ENCODE measurements at regions not wholly inside any gene's neighbourhood (a gene's known extent, or its start where the extent isn't known, plus 50 kb on each side); places are given as distances from the start of the nearest gene placed in this dataset.

DNA sequence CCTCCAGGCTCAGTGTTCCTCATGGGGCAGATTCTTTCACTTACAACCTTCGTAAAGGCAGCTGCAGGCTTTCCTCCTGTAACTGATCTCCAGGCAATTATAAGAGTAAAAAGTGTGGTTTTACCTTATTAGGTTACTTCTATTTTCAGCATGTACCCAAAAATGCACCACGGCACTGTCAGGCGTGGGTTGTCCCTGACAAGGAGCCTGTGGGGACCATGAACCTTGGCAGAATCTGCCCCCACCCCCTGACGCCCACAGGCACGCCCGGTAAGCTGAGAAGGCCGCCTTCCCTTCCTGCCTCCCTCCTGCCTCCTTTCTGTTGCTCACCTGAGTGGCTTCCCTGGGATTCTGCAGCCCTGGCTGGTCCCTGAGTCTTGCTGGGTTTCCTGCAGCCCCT lies 1383.3 kb downstream of the TBC1D22A start:
- Histone ChIP-seq H3K9ac (ENCODE audit: low read depth in 1 of 2, low read length in 2 of 2) (no peak overlapping the region), H3K9me3 (ENCODE audit: control insufficient read depth in 2 of 2, low read length in 2 of 2) (no peaks in the 10 kb centered on the region), H3K4me1 (ENCODE audit: control insufficient read depth in 2 of 2, insufficient read depth in 2 of 2, low read length in 2 of 2) (no peaks in the 10 kb centered on the region), H3K36me3 (ENCODE audit: control insufficient read depth in 2 of 2, insufficient read depth in 2 of 2, low read length in 2 of 2) (no peaks in the 10 kb centered on the region), H3K4me3 (ENCODE audit: low read length in 2 of 2) (no peak overlapping the region), H3K27me3 (ENCODE audit: control insufficient read depth in 2 of 2, insufficient read depth in 2 of 2, low read length in 2 of 2) (peaks cover 7% of the 10 kb centered on the region in 2 donors), H3K27ac (ENCODE audit: low read depth in 2 of 2, low read length in 2 of 2) (no peak overlapping the region)

DNA sequence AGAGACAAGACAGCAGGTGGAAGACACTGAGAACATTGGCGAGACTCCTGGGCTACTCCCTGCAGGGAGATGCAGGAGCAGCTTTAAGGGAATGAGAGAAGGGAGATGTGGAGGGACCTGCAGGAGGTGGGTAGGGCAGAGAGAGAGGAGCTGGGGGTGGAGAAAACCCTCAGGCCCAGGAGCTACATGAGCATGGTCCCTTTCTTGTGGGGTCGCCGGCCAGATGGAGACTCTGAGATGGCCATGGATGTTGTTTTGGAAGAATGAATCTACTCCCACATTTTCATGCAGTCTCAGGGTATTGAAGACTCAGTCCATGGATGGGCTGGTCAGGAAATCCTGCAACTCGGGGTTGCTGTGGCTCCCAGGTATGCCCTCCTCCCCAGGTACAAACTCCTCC lies 1381.9 kb downstream of the TBC1D22A start:
- H3K9me3 ChIP-seq (ENCODE audit: control insufficient read depth in 2 of 2, low read length in 2 of 2), result no peaks in the 10 kb centered on the region
- no peaks in the 10 kb centered on the region for H3K36me3 ChIP-seq (ENCODE audit: control insufficient read depth in 2 of 2, insufficient read depth in 2 of 2, low read length in 2 of 2)
- H3K9ac ChIP-seq (ENCODE audit: low read depth in 1 of 2, low read length in 2 of 2), result no peak overlapping the region
- H3K27me3 ChIP-seq (ENCODE audit: control insufficient read depth in 2 of 2, insufficient read depth in 2 of 2, low read length in 2 of 2), result peaks cover 7% of the 10 kb centered on the region in 2 donors
- H3K4me1 ChIP-seq (ENCODE audit: control insufficient read depth in 2 of 2, insufficient read depth in 2 of 2, low read length in 2 of 2), result no peaks in the 10 kb centered on the region
- no peak overlapping the region for H3K27ac ChIP-seq (ENCODE audit: low read depth in 2 of 2, low read length in 2 of 2)
- no peak overlapping the region for H3K4me3 ChIP-seq (ENCODE audit: low read length in 2 of 2)

DNA sequence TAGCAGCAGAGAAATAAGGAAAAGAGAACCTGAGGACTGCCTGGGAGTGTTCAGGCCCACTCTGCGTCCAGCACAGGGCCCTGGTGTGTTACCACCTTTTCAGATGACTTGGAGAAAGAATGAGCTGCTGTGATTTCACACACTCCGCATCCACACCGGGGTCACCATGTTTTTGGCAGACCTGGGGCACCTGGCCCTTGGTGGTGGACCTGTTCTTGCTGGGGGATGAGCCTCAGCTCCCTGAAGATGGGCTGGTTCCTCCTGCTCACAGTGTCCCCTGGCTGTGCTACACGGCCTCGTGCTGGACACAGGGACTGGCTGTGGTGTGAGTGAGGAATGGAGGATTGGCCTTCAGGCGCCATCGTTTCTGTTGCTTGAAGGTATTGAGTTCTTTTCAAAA lies 1381.4 kb downstream of the TBC1D22A start:
- H3K27me3 ChIP-seq (ENCODE audit: control insufficient read depth in 2 of 2, insufficient read depth in 2 of 2, low read length in 2 of 2), result peaks cover 7 to 10% of the 10 kb centered on the region in 2 donors
- H3K27ac ChIP-seq (ENCODE audit: low read depth in 2 of 2, low read length in 2 of 2), result no peak overlapping the region

DNA sequence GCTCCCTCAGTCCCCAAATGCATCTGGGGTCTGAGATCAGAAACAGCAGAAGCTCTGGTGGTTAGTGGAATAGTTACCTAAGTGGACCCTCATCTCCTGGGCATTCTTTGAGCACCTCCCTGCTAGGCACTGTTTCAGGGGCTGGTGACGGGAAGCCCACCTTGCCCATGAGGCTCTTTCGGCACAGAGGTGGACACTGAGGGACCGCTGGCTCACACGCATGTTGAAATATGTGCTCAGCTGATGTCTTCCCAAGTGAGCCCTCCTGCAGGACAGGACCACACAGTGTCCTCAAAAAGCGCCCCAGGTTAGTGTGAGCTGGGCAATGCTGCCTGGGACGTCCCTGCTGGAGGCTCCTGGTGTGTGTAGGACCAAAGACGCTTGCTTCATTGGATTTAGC lies 1379.9 kb downstream of the TBC1D22A start:
- H3K27ac ChIP-seq (ENCODE audit: low read depth in 2 of 2, low read length in 2 of 2), result no peak overlapping the region
- no peak overlapping the region for H3K9ac ChIP-seq (ENCODE audit: low read depth in 1 of 2, low read length in 2 of 2)
- no peaks in the 10 kb centered on the region for H3K9me3 ChIP-seq (ENCODE audit: control insufficient read depth in 2 of 2, low read length in 2 of 2)
- peaks cover 7 to 9% of the 10 kb centered on the region in 2 donors for H3K27me3 ChIP-seq (ENCODE audit: control insufficient read depth in 2 of 2, insufficient read depth in 2 of 2, low read length in 2 of 2)
- H3K4me3 ChIP-seq (ENCODE audit: low read length in 2 of 2), result no peak overlapping the region
- peaks cover 0 to 5% of the 10 kb centered on the region in 2 donors for H3K4me1 ChIP-seq (ENCODE audit: control insufficient read depth in 2 of 2, insufficient read depth in 2 of 2, low read length in 2 of 2)
- no peaks in the 10 kb centered on the region for H3K36me3 ChIP-seq (ENCODE audit: control insufficient read depth in 2 of 2, insufficient read depth in 2 of 2, low read length in 2 of 2)

More for the DNA sequence above, 1381.4 kb downstream of the TBC1D22A start:
- no peak overlapping the region for H3K4me3 ChIP-seq (ENCODE audit: low read length in 2 of 2)
- H3K4me1 ChIP-seq (ENCODE audit: control insufficient read depth in 2 of 2, insufficient read depth in 2 of 2, low read length in 2 of 2), result no peaks in the 10 kb centered on the region
- no peaks in the 10 kb centered on the region for H3K36me3 ChIP-seq (ENCODE audit: control insufficient read depth in 2 of 2, insufficient read depth in 2 of 2, low read length in 2 of 2)
- no peaks in the 10 kb centered on the region for H3K9me3 ChIP-seq (ENCODE audit: control insufficient read depth in 2 of 2, low read length in 2 of 2)
- H3K9ac ChIP-seq (ENCODE audit: low read depth in 1 of 2, low read length in 2 of 2), result no peak overlapping the region

DNA sequence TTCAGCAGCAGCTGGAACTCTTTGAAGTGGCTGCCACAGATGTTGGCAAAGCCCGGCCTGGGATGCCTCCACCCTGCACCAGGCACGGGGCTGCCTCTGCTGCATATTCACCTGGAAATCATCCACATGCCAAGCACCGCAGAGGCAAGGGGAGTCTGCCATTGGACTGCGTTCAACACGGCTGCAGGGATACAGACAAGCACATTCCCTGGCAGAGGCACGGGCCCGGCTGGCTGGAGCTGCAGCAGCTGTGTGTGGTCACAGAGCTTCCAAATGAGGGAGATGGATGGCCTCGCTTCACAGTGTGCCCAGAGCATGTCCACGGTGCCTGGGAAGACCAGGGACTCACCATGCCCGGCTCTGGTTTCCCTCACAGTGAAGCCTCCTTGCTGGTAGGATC lies 1378.9 kb downstream of the TBC1D22A start:
- H3K36me3 ChIP-seq (ENCODE audit: control insufficient read depth in 2 of 2, insufficient read depth in 2 of 2, low read length in 2 of 2), result no peaks in the 10 kb centered on the region
- H3K27ac ChIP-seq (ENCODE audit: low read depth in 2 of 2, low read length in 2 of 2), result no peak overlapping the region
- H3K4me3 ChIP-seq (ENCODE audit: low read length in 2 of 2), result no peak overlapping the region
- H3K9ac ChIP-seq (ENCODE audit: low read depth in 1 of 2, low read length in 2 of 2), result no peak overlapping the region
- no peaks in the 10 kb centered on the region for H3K9me3 ChIP-seq (ENCODE audit: control insufficient read depth in 2 of 2, low read length in 2 of 2)
- H3K4me1 ChIP-seq (ENCODE audit: control insufficient read depth in 2 of 2, insufficient read depth in 2 of 2, low read length in 2 of 2), result peaks cover 0 to 5% of the 10 kb centered on the region in 2 donors
- peaks cover 7 to 9% of the 10 kb centered on the region in 2 donors for H3K27me3 ChIP-seq (ENCODE audit: control insufficient read depth in 2 of 2, insufficient read depth in 2 of 2, low read length in 2 of 2)

DNA sequence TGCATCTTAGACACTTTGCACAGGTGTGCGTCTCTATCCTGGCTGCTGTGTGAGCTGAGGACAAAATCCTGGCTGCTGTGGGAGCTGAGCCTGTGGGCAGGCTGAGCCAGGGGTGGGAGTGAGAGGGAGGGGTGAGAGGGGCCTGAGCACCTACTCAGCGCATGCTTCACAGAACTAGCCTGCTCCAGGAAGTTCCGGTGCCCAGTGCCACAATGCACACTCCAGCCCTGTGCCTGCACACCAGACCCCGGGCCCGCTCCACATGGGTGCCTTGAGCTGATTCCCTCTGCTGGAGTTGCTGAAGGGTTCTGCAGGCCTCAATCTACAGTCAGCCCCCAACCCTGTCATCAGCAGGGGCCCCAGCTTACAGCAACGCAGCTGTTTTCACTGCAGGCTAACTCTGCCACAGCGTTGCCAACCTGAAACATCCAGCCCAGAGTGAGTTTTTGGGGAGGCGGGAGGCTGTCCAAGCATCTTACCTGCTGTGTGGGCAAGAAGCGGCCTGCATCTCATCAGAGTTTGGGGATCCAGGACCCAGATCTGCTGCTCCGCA lies 1377.9 kb downstream of the TBC1D22A start:
- Histone ChIP-seq H3K36me3 (ENCODE audit: control insufficient read depth in 2 of 2, insufficient read depth in 2 of 2, low read length in 2 of 2) (no peaks in the 10 kb centered on the region), H3K9ac (ENCODE audit: low read depth in 1 of 2, low read length in 2 of 2) (no peak overlapping the region), H3K27me3 (ENCODE audit: control insufficient read depth in 2 of 2, insufficient read depth in 2 of 2, low read length in 2 of 2) (peaks cover 5 to 9% of the 10 kb centered on the region in 2 donors), H3K27ac (ENCODE audit: low read depth in 2 of 2, low read length in 2 of 2) (no peak overlapping the region), H3K4me3 (ENCODE audit: low read length in 2 of 2) (no peak overlapping the region), H3K4me1 (ENCODE audit: control insufficient read depth in 2 of 2, insufficient read depth in 2 of 2, low read length in 2 of 2) (peaks cover 0 to 5% of the 10 kb centered on the region in 2 donors), H3K9me3 (ENCODE audit: control insufficient read depth in 2 of 2, low read length in 2 of 2) (no peaks in the 10 kb centered on the region)

DNA sequence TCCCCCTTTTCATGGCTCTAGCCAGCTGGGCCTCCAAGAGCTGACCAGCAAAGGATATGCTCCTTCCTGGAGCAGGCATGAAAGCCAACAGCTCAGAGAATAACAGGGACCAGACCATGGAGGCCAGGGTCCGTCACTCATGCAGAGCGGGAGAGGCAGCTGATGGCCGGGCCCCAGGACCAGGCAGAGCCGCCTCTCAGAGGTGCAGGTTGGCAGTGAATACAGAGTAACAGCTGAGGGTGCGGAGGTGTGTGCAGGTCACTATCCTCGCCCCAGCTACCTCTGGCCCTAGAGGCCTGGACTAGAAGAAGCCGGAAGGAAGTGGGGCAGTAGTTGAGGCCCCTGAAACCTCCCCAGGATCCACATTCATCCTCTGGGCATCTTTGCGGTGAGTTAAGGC lies 1377.3 kb downstream of the TBC1D22A start:
- Histone ChIP-seq H3K36me3 (ENCODE audit: control insufficient read depth in 2 of 2, insufficient read depth in 2 of 2, low read length in 2 of 2) (no peaks in the 10 kb centered on the region), H3K27ac (ENCODE audit: low read depth in 2 of 2, low read length in 2 of 2) (no peak overlapping the region), H3K4me1 (ENCODE audit: control insufficient read depth in 2 of 2, insufficient read depth in 2 of 2, low read length in 2 of 2) (peaks cover 0 to 5% of the 10 kb centered on the region in 2 donors), H3K9me3 (ENCODE audit: control insufficient read depth in 2 of 2, low read length in 2 of 2) (no peaks in the 10 kb centered on the region), H3K4me3 (ENCODE audit: low read length in 2 of 2) (no peak overlapping the region), H3K27me3 (ENCODE audit: control insufficient read depth in 2 of 2, insufficient read depth in 2 of 2, low read length in 2 of 2) (peaks cover 0 to 9% of the 10 kb centered on the region in 2 donors), H3K9ac (ENCODE audit: low read depth in 1 of 2, low read length in 2 of 2) (no peak overlapping the region)

DNA sequence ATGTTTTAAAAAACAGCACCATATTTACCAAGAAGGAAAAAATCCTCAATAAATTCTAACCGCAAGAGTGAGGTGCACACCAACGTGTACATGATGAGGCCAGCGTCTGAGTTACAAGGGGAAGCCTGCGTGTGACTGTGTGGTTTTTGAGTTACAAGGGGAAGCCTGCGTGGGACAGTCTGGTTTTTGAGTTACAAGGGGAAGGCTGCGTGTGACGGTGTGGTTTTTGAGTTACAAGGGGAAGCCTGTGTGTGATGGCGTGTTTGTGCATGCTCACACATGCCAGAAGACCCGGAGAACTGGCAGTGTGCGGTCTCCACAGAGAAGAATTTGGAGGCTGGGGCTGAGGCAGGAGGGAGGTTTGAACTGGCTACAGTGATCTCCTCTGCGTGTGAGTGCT lies 1376.4 kb downstream of the TBC1D22A start:
- H3K27ac ChIP-seq (ENCODE audit: low read depth in 2 of 2, low read length in 2 of 2), result no peak overlapping the region
- H3K36me3 ChIP-seq (ENCODE audit: control insufficient read depth in 2 of 2, insufficient read depth in 2 of 2, low read length in 2 of 2), result no peaks in the 10 kb centered on the region
- no peak overlapping the region for H3K9ac ChIP-seq (ENCODE audit: low read depth in 1 of 2, low read length in 2 of 2)
- peaks cover 0 to 8% of the 10 kb centered on the region in 2 donors for H3K27me3 ChIP-seq (ENCODE audit: control insufficient read depth in 2 of 2, insufficient read depth in 2 of 2, low read length in 2 of 2)
- H3K9me3 ChIP-seq (ENCODE audit: control insufficient read depth in 2 of 2, low read length in 2 of 2), result no peaks in the 10 kb centered on the region
- no peak overlapping the region for H3K4me3 ChIP-seq (ENCODE audit: low read length in 2 of 2)
- peaks cover 0 to 5% of the 10 kb centered on the region in 2 donors for H3K4me1 ChIP-seq (ENCODE audit: control insufficient read depth in 2 of 2, insufficient read depth in 2 of 2, low read length in 2 of 2)

DNA sequence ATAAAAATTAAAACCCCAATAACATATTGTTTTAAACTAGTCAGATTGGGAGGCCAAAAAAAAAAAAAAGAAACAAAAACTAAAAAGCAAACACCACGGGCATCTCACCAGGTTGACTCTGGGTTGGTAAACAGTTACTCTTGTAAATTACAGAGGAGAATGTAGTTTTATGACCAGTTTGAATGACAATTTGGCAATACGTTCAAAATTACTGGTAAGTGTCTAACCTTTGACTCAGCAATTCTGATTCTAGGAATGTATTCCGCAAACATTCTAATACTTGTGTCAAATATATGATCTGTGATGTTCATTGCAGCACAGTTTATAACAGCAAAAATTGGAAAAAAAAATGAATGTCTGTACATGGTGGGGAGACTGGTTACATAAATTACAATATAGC lies 1376.0 kb downstream of the TBC1D22A start:
- H3K27me3 ChIP-seq (ENCODE audit: control insufficient read depth in 2 of 2, insufficient read depth in 2 of 2, low read length in 2 of 2), result peaks cover 0 to 4% of the 10 kb centered on the region in 2 donors
- no peak overlapping the region for H3K9ac ChIP-seq (ENCODE audit: low read depth in 1 of 2, low read length in 2 of 2)
- peaks cover 0 to 5% of the 10 kb centered on the region in 2 donors for H3K4me1 ChIP-seq (ENCODE audit: control insufficient read depth in 2 of 2, insufficient read depth in 2 of 2, low read length in 2 of 2)

DNA sequence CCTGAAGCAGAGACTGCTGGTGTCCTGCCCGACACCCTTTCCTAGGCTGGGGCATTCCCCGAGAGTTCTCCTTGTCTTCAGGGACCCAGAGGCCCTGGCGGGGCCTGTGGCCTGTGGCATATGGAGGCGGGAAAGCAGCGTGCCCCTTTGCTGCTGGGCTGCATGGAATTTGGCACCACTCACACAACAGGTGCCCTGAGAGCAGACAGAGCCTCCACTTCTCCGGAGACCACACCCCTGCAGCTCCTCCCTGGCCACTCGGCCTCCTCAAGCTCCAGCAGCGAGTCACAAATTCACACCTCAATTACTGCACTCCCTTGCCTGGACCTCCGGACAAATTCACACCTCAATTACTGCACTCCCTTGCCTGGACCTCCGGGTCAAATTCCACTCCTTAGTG lies 1375.2 kb downstream of the TBC1D22A start:
- Histone ChIP-seq H3K27me3 (ENCODE audit: control insufficient read depth in 2 of 2, insufficient read depth in 2 of 2, low read length in 2 of 2) (peaks cover 0 to 4% of the 10 kb centered on the region in 2 donors), H3K27ac (ENCODE audit: low read depth in 2 of 2, low read length in 2 of 2) (no peak overlapping the region), H3K4me1 (ENCODE audit: control insufficient read depth in 2 of 2, insufficient read depth in 2 of 2, low read length in 2 of 2) (peaks cover 0 to 5% of the 10 kb centered on the region in 2 donors), H3K36me3 (ENCODE audit: control insufficient read depth in 2 of 2, insufficient read depth in 2 of 2, low read length in 2 of 2) (no peaks in the 10 kb centered on the region), H3K9ac (ENCODE audit: low read depth in 1 of 2, low read length in 2 of 2) (no peak overlapping the region), H3K9me3 (ENCODE audit: control insufficient read depth in 2 of 2, low read length in 2 of 2) (no peaks in the 10 kb centered on the region), H3K4me3 (ENCODE audit: low read length in 2 of 2) (no peak overlapping the region)

More for the DNA sequence above, 1376.0 kb downstream of the TBC1D22A start:
- no peak overlapping the region for H3K27ac ChIP-seq (ENCODE audit: low read depth in 2 of 2, low read length in 2 of 2)
- H3K9me3 ChIP-seq (ENCODE audit: control insufficient read depth in 2 of 2, low read length in 2 of 2), result no peaks in the 10 kb centered on the region
- H3K36me3 ChIP-seq (ENCODE audit: control insufficient read depth in 2 of 2, insufficient read depth in 2 of 2, low read length in 2 of 2), result no peaks in the 10 kb centered on the region
- H3K4me3 ChIP-seq (ENCODE audit: low read length in 2 of 2), result no peak overlapping the region
